Lower leg skin (tissue), 4 donors: ENCODE measurements at regions not wholly inside any gene's neighbourhood (a gene's known extent, or its start where the extent isn't known, plus 50 kb on each side); places are given as distances from the start of the nearest gene placed in this dataset.

Experiments
- DNase-seq, 2 donors: peaks; one replicate each; pipeline ENCODE4 v3.0.0-alpha.2; 2019; ENCODE audit warnings: low spot score in 2 of 2
- H3K4me3 ChIP-seq: fragments of 200-600 bp; sonication (generic); 2 replicates; pipeline ENCODE4 v1.5.1; 2017; ENCODE audit warnings: mild to moderate bottlenecking, low read depth; ENCODE audit not compliant: poor library complexity, severe bottlenecking
- POLR2A ChIP-seq, 2 donors: fragments of 450-650 bp; IDR thresholded peaks; one replicate each; pipeline ENCODE4 v1.6.1; 2016 to 2017; ENCODE audit warnings: antibody characterized with exemption in 2 of 2, mild to moderate bottlenecking in 1 of 2, moderate library complexity in 1 of 2
- WGBS, 2 donors: methylation state at CpG; one replicate each; pipeline ENCODE4 v1.1.5; 2018; 5-methylcytosine and 5-hydroxymethylcytosine counted together
- intact Hi-C: fragments of 100-400 bp; cut with DNase I; formaldehyde crosslinking; loops from one replicate; pipeline ENCODE4 v1.15.0; 2023; ENCODE audit warnings: low total_unique reads
- TF ChIP-seq, protein P1 (sequence below), 3 donors: fragments of 450-650 bp; IDR thresholded peaks; one replicate each; pipeline ENCODE4 v1.5.1; 2016; ENCODE audit warnings: antibody characterized with exemption in 3 of 3, mild to moderate bottlenecking in 3 of 3, moderate library complexity in 2 of 3

DNA sequence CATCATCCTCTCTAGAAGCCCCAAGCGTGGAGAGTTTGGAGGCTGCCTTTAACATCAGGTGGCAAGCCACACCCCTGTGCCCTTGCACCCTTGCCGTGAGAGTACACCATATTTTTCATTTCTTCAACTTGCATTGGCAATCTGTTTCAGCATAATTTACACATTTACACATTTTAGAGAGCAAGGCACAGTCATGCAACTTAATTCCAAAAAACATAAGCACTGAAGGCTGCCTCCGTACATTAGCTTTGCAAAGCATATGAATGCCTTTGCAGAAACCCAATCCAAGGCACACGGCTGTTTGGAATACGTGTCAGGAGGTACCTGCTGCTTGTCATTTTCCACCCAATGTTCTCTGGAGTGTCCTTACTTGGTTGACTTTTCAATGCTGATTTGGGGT lies 833.1 kb downstream of the VRK1 start:
- WGBS, 2 donors, result 72 to 85% methylated on average over 5 of the region's 5 CpGs
- intact Hi-C loops, result no loop called here

DNA sequence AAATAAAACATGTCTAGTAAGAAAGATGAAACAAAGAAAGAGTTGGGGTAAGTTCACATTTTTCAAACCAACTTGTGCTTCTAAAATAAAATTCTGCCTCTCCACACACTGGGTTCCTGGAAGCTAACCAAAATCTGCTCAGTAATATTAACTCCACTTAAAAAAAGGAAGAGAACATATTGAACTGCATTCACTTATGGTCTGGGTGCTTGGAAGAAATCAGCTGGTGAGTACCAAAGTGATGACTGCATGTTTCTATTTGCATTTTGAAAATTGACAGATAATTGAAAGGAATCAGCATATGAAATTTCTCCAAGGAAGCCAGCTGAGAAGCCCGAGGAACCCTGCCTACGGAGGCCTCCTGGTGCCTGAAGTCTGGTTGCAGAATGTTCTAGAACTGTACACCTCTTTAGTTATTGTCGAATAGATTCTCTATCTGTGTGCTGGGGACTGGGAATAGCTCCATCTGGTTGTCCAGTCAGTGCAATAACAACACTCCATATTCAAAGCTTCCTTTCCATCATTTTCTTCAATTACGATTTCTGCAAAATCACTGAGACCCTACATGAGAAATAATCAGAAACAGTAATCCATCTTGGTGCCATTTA lies 836.1 kb downstream of the VRK1 start:
- intact Hi-C loops, result no loop called here
- WGBS, 2 donors, result 73 to 92% methylated on average over 4 of the region's 4 CpGs
- H3K4me3 ChIP-seq, result no peak overlapping the region
- TF ChIP-seq POLR2A (IDR thresholded peaks at IDR 0.05), result no peak
- TF ChIP-seq, protein P1, sequence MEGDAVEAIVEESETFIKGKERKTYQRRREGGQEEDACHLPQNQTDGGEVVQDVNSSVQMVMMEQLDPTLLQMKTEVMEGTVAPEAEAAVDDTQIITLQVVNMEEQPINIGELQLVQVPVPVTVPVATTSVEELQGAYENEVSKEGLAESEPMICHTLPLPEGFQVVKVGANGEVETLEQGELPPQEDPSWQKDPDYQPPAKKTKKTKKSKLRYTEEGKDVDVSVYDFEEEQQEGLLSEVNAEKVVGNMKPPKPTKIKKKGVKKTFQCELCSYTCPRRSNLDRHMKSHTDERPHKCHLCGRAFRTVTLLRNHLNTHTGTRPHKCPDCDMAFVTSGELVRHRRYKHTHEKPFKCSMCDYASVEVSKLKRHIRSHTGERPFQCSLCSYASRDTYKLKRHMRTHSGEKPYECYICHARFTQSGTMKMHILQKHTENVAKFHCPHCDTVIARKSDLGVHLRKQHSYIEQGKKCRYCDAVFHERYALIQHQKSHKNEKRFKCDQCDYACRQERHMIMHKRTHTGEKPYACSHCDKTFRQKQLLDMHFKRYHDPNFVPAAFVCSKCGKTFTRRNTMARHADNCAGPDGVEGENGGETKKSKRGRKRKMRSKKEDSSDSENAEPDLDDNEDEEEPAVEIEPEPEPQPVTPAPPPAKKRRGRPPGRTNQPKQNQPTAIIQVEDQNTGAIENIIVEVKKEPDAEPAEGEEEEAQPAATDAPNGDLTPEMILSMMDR (IDR thresholded peaks at IDR 0.05), result no peak
- no peak for DNase-seq

More for the DNA sequence above, 833.1 kb downstream of the VRK1 start:
- no peak overlapping the region for H3K4me3 ChIP-seq
- no peak for DNase-seq
- TF ChIP-seq POLR2A (IDR thresholded peaks at IDR 0.05), result no peak
- TF ChIP-seq, protein P1 (IDR thresholded peaks at IDR 0.05), result no peak

DNA sequence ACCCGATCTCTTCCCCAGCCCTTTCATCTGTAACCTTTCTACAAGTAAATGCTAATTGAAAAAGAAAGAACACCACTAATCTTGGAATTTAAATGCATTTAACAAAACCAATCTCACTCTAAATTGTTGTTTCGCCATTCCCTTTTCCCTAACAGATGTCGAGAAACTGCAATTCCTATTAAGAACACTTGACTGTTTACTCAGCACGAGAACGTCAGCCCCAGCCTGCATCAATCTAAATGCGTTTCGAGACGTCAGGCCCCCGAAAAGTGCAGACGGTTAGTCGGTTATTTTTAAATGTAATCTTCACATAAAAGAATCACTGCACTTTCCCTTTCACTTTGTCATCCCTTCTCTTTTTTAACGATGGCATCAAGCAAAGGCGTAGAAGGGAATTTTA lies 837.6 kb downstream of the VRK1 start:
- TF ChIP-seq, protein P1 (IDR thresholded peaks at IDR 0.05), result no peak
- no peak for TF ChIP-seq POLR2A (IDR thresholded peaks at IDR 0.05)
- H3K4me3 ChIP-seq, result no peak overlapping the region
- intact Hi-C loops, result no loop called here
- no peak for DNase-seq
- 38 to 47% methylated on average over 13 of the region's 13 CpGs for WGBS, 2 donors

DNA sequence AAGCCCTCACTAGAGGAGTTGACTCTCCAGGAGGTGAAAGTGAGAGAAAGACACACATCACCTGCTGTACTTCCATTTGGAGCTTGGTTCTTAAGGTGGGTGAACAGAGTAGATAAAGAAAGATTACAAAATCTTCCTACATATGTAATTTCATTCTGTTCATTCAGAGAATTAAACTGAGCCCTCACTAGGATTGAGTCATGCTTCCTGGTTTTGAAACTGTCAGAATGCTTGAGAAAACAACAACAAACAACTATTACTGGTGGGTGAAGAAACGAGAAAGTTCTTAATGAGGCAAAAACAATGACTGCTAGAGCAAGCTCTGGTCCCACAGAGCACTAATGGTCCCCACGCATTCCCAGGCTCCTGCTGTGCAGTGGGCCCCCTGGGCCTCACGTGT lies 841.7 kb downstream of the VRK1 start:
- no peak for TF ChIP-seq POLR2A (IDR thresholded peaks at IDR 0.05)
- TF ChIP-seq, protein P1 (IDR thresholded peaks at IDR 0.05), result no peak
- H3K4me3 ChIP-seq, result no peak overlapping the region
- 65 to 81% methylated on average over 3 of the region's 3 CpGs for WGBS, 2 donors
- DNase-seq, result no peak
- intact Hi-C loops, result no loop called here

DNA sequence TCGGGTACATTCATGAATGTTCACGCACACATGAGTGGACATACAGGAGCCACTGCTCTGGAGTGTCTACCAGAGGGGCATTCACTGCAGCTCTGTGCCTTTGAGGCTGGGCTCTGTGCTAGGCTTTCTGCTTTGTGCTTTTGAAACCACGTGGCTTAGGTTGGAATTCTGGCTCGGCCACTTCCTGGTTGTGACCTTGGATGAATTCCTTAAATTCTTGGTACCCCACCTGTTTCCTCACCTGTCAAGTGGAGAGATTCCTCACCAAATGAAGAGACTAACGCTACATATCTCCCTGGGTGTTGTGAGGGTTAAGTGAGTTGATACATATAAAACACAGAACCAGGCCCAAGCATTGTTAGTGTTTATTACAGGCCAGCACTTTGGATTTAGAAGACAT lies 842.8 kb downstream of the VRK1 start:
- 82 to 91% methylated on average over 5 of the region's 5 CpGs for WGBS, 2 donors
- H3K4me3 ChIP-seq, result no peak overlapping the region
- DNase-seq, result no peak
- TF ChIP-seq, protein P1 (IDR thresholded peaks at IDR 0.05), result no peak
- no peak for TF ChIP-seq POLR2A (IDR thresholded peaks at IDR 0.05)
- intact Hi-C loops, result no loop called here

DNA sequence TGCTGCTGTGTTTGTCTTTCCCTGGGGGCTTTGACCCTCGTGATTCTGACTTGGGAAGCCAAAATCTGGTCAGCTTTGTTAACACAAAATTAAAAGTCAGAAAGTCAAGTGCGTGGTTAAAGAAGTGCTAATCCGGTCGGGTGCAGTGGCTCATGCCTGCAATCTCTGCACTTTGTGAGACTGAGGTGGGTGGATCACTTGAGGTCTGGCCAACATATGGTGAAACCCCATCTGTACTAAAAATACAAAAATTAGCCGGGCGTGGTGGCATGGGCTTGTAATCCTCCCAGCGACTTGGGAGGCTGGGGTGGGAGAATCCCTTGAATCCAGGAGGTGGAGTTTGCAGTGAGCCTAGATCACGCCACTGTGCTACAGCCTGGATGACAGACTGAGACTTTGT lies 844.6 kb downstream of the VRK1 start:
- DNase-seq, result peak; percentile 69 to 92
- no peak for TF ChIP-seq POLR2A (IDR thresholded peaks at IDR 0.05)
- TF ChIP-seq, protein P1 (IDR thresholded peaks at IDR 0.05), result no peak
- 17 to 24% methylated on average over 8 of the region's 8 CpGs for WGBS, 2 donors
- intact Hi-C loops, result no loop called here
- H3K4me3 ChIP-seq, result no peak overlapping the region
